ENCODE measurements at regions not wholly inside any gene's neighbourhood (a gene's known extent, or its start where the extent isn't known, plus 50 kb on each side); places are given as distances from the start of the nearest gene placed in this dataset.
"Not testable (repeated sequence)": the region's sequence is repeated elsewhere in the genome, so short reads cannot be mapped to it uniquely, and the experiment has no call there.

GRCh38 chr4:54403700-54404453, 174.8 kb downstream of the PDGFRA start:
- H3K4me3 ChIP-seq (ENCODE audit: low read depth, low read length): no peak overlapping the region

GRCh38 chr4:54409270-54409817, 180.3 kb downstream of the PDGFRA start:
- not testable (repeated sequence) for H3K4me3 ChIP-seq (ENCODE audit: low read depth, low read length)

GRCh38 chr4:54414545-54414944, 185.5 kb downstream of the PDGFRA start:
- H3K4me3 ChIP-seq (ENCODE audit: low read depth, low read length): no peak overlapping the region

- no peak overlapping the region for H3K4me3 ChIP-seq (ENCODE audit: low read depth, low read length)
Measured at GRCh38 chr4:54417476-54417875, 188.4 kb downstream of the PDGFRA start.

GRCh38 chr4:54418468-54418867, 189.4 kb downstream of the PDGFRA start:
- no peak overlapping the region for H3K4me3 ChIP-seq (ENCODE audit: low read depth, low read length)

GRCh38 chr4:54423066-54423465, 194.0 kb downstream of the PDGFRA start:
- H3K4me3 ChIP-seq (ENCODE audit: low read depth, low read length): no peak overlapping the region

GRCh38 chr4:54427826-54428225, 198.7 kb downstream of the PDGFRA start:
- no peak overlapping the region for H3K4me3 ChIP-seq (ENCODE audit: low read depth, low read length)

- no peak overlapping the region for H3K4me3 ChIP-seq (ENCODE audit: low read depth, low read length)
Measured at GRCh38 chr4:54428940-54429339, 199.8 kb downstream of the PDGFRA start.

GRCh38 chr4:54433686-54434085, 204.6 kb downstream of the PDGFRA start:
- no peak overlapping the region for H3K4me3 ChIP-seq (ENCODE audit: low read depth, low read length)

GRCh38 chr4:54439831-54440243, 210.7 kb downstream of the PDGFRA start:
- no peak overlapping the region for H3K4me3 ChIP-seq (ENCODE audit: low read depth, low read length)

GRCh38 chr4:54440394-54441136, 211.5 kb downstream of the PDGFRA start:
- H3K4me3 ChIP-seq (ENCODE audit: low read depth, low read length): no peak overlapping the region

- no peak overlapping the region for H3K4me3 ChIP-seq (ENCODE audit: low read depth, low read length)
Measured at GRCh38 chr4:54445866-54446265, 211.9 kb upstream of the KIT start.

- no peak overlapping the region for H3K4me3 ChIP-seq (ENCODE audit: low read depth, low read length)
Measured at GRCh38 chr4:54446581-54446980, 211.2 kb upstream of the KIT start.

GRCh38 chr4:54447304-54447703, 210.5 kb upstream of the KIT start:
- no peak overlapping the region for H3K4me3 ChIP-seq (ENCODE audit: low read depth, low read length)

- H3K4me3 ChIP-seq (ENCODE audit: low read depth, low read length): no peak overlapping the region
Measured at GRCh38 chr4:54449999-54450398, 207.8 kb upstream of the KIT start.

- not testable (repeated sequence) for H3K4me3 ChIP-seq (ENCODE audit: low read depth, low read length)
Measured at GRCh38 chr4:54466960-54467359, 190.8 kb upstream of the KIT start.

GRCh38 chr4:54473077-54473545, 184.6 kb upstream of the KIT start:
- no peak overlapping the region for H3K4me3 ChIP-seq (ENCODE audit: low read depth, low read length)

- no peak overlapping the region for H3K4me3 ChIP-seq (ENCODE audit: low read depth, low read length)
Measured at GRCh38 chr4:54473798-54474197, 184.0 kb upstream of the KIT start.

- H3K4me3 ChIP-seq (ENCODE audit: low read depth, low read length): no peak overlapping the region
Measured at GRCh38 chr4:54475546-54475945, 182.2 kb upstream of the KIT start.

- no peak overlapping the region for H3K4me3 ChIP-seq (ENCODE audit: low read depth, low read length)
Measured at GRCh38 chr4:54482529-54483200, 175.1 kb upstream of the KIT start.

- no peak overlapping the region for H3K4me3 ChIP-seq (ENCODE audit: low read depth, low read length)
Measured at GRCh38 chr4:54484383-54484782, 173.4 kb upstream of the KIT start.

Measured in iPS-11a (cell line).